22Rv1 (cell line): ENCODE measurements at regions not wholly inside any gene's neighbourhood (a gene's known extent, or its start where the extent isn't known, plus 50 kb on each side); places are given as distances from the start of the nearest gene placed in this dataset.

Source experiments
- H3K27ac ChIP-seq: fragments of 450-650 bp; 2 replicates; pipeline ENCODE4 v1.5.1; 2017
- CTCF ChIP-seq: fragments of 450-650 bp; IDR thresholded peaks from 2 replicates; pipeline ENCODE4 v1.5.1; 2017; ENCODE audit warnings: mild to moderate bottlenecking
- ZFX ChIP-seq: fragments of 450-650 bp; IDR thresholded peaks from 2 replicates; pipeline ENCODE4 v1.6.1; 2017; ENCODE audit warnings: antibody characterized with exemption, borderline replicate concordance

GRCh38 chr13:40228990-40229389 is 437.5 kb downstream of the FOXO1 start:
- TF ChIP-seq CTCF, result no peak
- no peak for TF ChIP-seq ZFX
- H3K27ac ChIP-seq, result no peak overlapping the region

- no peak overlapping the region for H3K27ac ChIP-seq
- TF ChIP-seq ZFX (no peak), CTCF (no peak)
Measured at GRCh38 chr13:40230833-40231266, 435.6 kb downstream of the FOXO1 start.

GRCh38 chr13:40231311-40231710 is 435.1 kb downstream of the FOXO1 start:
- TF ChIP-seq ZFX (no peak), CTCF (no peak)
- H3K27ac ChIP-seq, result no peak overlapping the region

GRCh38 chr13:40231751-40232150 is 434.7 kb downstream of the FOXO1 start:
- TF ChIP-seq CTCF (no peak), ZFX (no peak)
- no peak overlapping the region for H3K27ac ChIP-seq

GRCh38 chr13:40232311-40233040 is 434.0 kb downstream of the FOXO1 start:
- no peak overlapping the region for H3K27ac ChIP-seq
- TF ChIP-seq CTCF, result no peak
- no peak for TF ChIP-seq ZFX

GRCh38 chr13:40233731-40234195 is 432.7 kb downstream of the FOXO1 start:
- TF ChIP-seq CTCF, result no peak
- H3K27ac ChIP-seq, result no peak overlapping the region

- no peak overlapping the region for H3K27ac ChIP-seq
- TF ChIP-seq CTCF, result no peak
- no peak for TF ChIP-seq ZFX
Measured at GRCh38 chr13:40235160-40235796, 431.2 kb downstream of the FOXO1 start.
